GM21717 (cell line): ENCODE measurements at regions not wholly inside any gene's neighbourhood (a gene's known extent, or its start where the extent isn't known, plus 50 kb on each side); places are given as distances from the start of the nearest gene placed in this dataset.

ENCODE experiments used
- ATAC-seq: cut with Tn5 transposase; IDR thresholded peaks from one replicate; pipeline ENCODE4 v1.9.1; 2021; ENCODE audit warnings: mild to moderate bottlenecking, moderate library complexity; ENCODE audit not compliant: unreplicated experiment

DNA sequence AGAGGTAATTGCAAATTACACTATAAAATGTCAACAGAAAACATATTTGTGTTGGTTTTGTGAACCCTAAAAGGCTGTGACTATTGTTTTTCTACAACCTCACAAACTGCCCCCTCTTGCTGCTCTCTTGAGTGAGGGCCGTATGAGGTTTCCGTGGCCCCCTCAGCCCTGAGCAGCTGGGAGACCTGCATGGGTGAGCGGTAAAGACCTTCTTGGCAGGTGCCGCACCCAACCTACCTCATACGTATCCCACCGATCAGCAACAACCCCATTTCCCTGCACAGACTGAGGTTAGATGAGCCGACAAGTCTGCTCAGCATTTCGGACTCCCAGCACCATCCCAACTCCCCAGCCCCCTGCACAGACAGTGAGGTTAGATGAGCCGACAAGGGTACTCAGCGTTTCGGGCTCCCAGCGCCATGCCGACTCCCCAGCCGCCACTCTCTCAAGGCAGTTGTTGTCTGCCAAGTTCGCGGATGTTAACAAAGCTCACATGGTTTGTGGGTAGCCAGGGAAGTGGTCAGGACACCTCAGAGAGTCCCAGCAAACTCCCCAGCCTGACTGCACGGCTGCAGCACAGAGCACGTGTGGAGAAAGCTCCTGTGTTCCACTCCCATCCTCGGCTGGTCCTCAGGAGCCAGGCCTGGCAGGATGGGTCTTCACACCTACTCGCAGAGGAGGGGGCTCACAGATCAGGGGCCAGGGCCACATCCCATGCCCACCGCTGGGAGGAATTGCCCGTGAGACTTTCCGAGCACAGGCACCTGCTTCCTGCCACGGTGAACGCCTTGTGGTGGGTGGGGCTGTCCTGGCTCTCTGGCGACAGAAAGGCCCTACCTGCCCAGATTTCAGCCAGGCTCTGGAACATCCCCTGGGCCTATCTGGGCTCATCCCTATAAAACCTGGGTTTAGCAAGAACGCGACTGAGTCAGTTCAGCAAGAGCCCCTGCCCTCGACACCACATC, 502.9 kb downstream of the BRD1 start:
- no peak for ATAC-seq

- no peak for ATAC-seq
Measured at GRCh38 chr22:49323751-49324415, 503.8 kb downstream of the BRD1 start.

DNA sequence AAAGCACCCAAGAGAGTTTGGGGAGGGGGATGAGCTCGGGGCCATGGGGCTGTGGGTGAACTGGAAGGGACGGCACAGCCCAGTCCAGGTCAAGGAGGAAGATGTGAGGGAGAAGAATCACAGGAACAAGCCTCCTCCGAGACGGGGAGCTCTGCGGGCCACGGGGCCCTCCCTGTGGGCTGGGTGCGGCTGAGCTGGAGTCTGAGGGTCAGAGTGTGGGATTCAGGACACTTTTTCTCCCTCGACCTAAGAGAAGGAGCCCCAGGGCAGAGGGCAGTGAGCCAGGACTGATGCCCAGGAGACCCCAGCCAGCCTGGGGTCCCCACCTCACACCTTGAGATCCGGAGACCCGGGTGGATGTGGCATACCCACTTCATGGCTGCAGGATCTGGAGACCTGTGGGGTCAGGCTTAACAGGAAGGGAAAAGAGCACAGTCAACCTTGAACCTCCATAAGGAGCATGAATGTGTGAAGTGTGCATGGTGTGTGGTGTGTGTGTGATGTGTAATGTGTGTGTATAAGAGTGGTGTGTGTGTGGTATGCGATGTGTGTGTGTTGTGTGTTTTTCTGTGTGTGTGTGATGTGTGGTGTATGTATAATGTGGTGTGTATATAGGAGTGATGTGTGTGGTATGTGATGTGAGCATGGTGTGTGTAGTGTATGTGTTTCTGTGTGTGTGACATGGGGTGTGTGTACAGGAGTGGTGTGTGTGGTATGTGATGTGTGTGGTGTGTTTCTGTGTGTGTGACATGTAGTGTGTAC, 504.6 kb downstream of the BRD1 start:
- ATAC-seq, result no peak

GRCh38 chr22:49322231-49322630, 505.4 kb downstream of the BRD1 start:
- ATAC-seq, result no peak

DNA sequence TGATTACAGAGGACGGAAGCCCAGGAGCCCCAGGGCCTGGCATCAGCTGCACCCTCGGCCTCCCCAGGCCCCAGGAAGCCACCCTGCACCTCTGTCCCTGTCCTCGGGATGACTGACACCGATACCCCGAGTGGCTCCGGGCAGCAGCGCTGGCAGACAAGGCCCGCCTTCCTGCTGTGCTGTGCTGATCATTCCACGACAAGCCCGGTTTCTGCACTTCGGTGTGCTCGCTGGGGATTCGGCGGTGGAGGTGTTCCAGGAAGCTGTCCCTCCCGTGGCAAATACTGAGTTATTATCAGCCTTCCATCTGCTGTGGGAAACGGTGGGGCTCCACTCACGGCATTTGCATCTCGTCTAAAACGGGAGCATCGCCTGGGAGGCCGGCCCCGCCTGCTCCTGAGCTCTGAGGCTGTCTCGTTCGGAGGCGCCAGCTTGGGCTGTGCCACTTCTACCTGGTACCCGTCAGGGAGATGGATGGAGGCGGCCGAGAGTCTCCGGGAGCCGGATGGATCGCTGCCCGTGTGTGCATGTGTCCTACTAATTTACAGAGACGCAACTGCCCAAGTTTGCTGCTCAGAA, 506.1 kb downstream of the BRD1 start:
- no peak for ATAC-seq

DNA sequence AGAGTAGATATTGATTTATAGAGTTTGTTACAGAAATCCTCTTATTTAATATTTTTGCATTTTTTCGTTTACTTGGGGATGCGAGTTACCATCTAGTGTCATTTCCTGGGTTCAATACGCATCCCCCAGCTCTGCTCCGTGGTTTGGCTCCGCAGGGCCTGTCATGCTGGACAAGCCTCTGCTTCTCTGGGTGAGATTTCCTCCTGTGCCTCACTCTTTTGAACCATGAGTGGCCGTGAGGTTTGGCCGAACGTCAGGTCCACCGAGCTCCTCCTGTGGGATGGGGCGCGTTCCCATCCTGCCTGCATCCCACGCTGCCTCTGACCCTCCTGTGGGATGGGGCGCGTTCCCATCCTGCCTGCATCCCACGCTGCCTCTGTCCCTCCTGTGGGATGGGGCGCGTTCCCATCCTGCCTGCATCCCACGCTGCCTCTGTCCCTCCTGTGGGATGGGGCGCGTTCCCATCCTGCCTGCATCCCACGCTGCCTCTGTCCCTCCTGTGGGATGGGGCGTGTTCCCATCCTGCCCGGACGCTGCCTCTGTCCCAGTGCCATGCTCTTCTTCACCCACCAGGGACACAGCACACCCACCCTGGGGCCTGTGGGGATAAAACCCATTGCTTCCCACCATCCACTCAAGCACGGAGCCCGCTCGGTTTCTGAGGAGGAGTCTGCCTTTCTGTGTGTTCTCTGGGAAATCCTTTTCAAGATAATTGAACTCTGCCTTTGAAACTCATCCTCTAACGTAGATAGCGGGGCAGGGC, 506.8 kb downstream of the BRD1 start:
- ATAC-seq, result no peak

DNA sequence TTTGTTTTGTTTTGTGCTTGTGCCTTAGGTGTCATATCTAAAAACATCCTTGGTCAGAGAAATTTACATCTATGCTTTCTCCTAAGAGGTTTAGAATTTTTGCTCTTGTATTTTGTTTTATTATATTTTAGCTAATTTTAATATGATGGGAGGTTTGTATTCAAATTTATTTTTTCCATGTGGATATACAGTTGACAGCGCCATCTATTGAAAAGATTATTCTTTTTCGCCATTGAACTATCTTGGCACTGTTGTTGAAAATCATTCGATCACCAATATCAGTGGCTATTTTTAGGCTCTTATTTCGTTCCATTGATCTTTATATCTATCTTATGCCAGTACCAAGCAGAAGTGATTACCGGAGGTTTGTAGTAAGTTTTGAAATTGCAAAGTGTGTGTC, 510.3 kb downstream of the BRD1 start:
- no peak for ATAC-seq

GRCh38 chr22:49312601-49313000, 515.1 kb downstream of the BRD1 start:
- ATAC-seq, result no peak

DNA sequence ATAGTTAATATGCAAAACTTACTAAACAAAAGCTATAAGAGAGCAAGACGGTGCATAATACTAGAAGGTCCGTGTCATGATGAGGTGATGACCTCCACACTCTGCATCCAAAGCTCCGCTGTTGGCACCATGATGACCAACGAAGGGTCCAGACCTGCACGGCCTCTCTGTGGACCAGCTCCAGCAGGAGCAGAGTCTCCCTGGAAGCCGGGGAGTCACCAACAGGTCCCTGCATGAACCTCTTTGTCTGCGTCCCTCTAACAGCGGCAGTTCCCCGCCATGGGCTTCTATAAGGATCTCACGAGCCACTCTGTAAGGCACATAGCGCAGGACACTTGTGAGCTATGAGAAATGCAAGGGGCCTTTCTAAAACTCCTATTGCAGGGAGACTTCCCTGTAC, 517.3 kb downstream of the BRD1 start:
- ATAC-seq, result no peak

DNA sequence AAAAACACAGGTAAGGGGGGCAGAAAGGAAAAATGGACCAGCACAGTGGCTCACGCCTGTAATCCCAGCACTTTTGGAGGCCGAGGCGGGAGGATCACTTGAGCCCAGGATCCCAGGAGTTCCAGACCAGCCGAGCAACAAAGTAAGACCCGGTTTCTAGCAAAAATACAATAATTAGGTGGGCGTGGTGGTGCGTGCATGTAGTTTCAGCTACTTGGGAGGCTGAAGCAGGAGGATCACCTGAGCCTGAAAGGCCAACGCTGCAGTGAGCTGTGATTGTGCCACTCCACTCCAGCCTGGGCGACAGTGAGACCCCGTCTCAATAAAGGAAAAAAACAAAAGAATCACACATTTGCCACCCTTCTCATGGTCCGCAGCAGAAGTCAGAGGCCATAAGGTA, 519.4 kb downstream of the BRD1 start:
- no peak for ATAC-seq

DNA sequence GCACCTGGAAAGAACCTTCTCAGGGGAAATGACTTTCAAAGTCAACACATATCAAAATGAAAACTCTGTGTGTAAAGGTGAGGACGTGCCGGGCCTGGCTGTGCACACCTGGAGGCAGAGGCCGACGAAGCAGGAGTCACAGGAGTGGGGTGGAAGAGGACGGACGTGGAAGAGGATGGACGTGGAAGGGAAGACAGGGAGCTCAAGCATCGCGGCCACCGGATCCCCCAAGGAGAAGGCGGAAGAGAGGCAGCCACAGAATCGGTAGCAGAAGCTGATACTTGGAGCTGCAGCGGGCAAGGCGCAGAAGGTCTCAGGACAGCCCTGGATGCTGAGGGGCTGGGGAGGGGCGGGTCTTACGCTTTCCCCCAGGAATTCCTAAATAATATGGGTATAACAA, 519.8 kb downstream of the BRD1 start:
- no peak for ATAC-seq

DNA sequence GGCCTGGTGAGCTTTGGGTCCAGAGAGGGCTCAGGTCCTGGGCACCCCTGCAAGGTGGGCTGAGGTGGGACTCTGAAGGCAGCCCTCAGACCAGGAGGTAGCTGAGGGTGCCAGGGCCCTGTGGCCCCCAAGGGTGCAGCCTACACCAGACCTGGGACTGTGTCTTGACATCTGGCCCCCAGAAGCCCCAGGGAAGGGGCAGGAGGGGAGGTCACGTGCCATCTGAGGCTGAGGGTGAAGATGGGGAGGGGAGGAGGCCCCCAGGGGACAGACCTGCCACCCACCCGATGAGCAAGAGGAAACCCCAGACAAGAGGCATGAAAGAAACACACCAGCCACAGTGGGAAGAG, 520.2 kb downstream of the BRD1 start:
- no peak for ATAC-seq

- no peak for ATAC-seq
Measured at GRCh38 chr22:49306632-49307480, 520.8 kb downstream of the BRD1 start.

DNA sequence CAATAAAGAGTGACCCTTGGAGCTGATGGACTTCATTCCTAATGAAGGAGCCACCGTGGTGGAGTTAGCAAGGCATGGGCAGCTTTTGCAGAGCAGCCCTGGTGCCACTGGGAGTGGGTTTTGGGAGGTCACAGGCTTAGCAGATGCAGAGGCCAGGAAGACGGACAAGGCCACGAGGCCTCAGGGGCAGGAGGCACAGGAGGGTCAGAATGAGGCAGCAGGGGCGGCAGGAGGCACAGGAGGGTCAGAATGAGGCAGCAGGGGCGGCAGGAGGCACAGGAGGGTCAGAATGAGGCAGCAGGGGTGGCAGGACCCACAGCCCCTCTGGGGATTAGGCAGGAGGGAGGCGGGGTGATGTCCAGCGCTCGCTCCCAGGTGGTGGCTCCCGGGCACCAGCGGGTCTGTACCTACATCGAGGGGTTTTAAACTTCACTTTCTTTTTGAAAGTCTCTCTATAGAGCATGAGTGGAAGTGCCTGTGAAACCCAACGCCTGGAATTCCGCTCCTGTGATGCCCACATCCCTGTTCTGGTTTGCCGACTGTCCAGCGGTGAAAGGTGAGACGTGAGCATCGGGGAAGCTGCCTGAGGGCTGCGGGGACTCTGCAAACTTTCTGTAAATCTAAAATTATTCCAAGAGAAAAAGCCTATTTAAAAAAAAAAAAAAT, 521.6 kb downstream of the BRD1 start:
- no peak for ATAC-seq

GRCh38 chr22:49305214-49305965, 522.3 kb downstream of the BRD1 start:
- ATAC-seq, result no peak

DNA sequence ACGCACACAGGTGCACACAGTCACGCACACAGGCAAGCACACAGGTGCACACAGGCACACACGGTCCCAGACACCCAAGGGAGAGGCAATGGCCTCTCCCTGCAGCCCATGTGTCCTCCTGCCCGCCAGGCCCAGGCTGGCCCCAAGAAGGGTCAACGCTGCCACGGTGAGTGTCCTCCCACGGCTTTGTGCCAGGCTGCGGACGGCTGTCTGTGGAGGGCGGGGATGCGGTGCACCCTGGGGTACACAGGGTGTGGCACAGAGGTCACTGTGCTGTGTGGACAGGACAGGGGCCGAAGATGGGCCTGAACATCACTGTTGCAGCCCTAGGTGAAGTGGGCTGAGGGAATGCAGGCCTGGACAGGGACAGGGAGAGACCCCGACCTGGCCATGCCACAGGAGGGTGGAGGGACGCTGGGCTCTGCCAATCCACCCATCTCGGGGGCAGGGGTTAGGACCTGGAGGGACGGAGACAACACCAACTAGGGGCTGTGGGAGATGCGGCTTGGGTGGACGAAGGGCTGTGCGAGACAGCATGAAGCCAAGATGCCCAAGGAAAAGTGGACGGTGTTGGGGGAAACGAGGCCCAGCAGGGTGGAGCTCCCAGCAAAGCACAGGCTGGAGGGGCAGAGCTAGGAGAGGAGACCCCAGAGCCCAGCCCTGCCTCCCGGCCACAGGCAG, 523.8 kb downstream of the BRD1 start:
- ATAC-seq, result no peak

- ATAC-seq, result no peak
Measured at GRCh38 chr22:49303061-49303735, 524.5 kb downstream of the BRD1 start.
